ENCODE measurements at regions not wholly inside any gene's neighbourhood (a gene's known extent, or its start where the extent isn't known, plus 50 kb on each side); places are given as distances from the start of the nearest gene placed in this dataset.

GRCh38 chr12:43148691-43149090, 403.3 kb downstream of the ADAMTS20 start:
- POLR2A ChIA-PET, result no interaction called here
- FAIRE-seq, result no peak
- dilution Hi-C loops (cut with MboI; ENCODE audit: extremely low pct_ligation_motif_present, low sequenced_read_pairs), result no loop called here

More at GRCh38 chr12:43148691-43149090, 403.3 kb downstream of the ADAMTS20 start:
- H3K9ac ChIP-seq (replicated peaks; ENCODE audit: extremely low read depth, insufficient read depth, low read length), result no peak overlapping the region
- H3K36me3 ChIP-seq (ENCODE audit: control insufficient read depth in 2 of 2, extremely low read depth in 1 of 2, insufficient read depth in 2 of 2, low read length in 2 of 2), result no peaks in the 10 kb centered on the region
- no peaks in the 10 kb centered on the region for H3K9me1 ChIP-seq (replicated peaks; ENCODE audit: control insufficient read depth, extremely low read depth, insufficient read depth, low read length)
- no peaks in the 10 kb centered on the region for H3K4me1 ChIP-seq (ENCODE audit: control insufficient read depth, extremely low read depth, insufficient read depth, low read length)
- no TSS peak for BruUV-seq (replicated peaks)
- CTCF ChIA-PET, result interaction anchor here (0.7 to 1.7 kb wide), 4 partner anchors 13 to 129 kb away, joined by 3 to 5 read pairs (median 4); no protein-coding TSS in a partner anchor
- no peaks in the 10 kb centered on the region for H3K79me2 ChIP-seq (ENCODE audit: control insufficient read depth, insufficient read depth, low read length)
- no peak overlapping the region for H2AFZ ChIP-seq (ENCODE audit: low read depth, low read length)
- H3K4me3 ChIP-seq (replicated peaks in 1 of 3; ENCODE audit: insufficient read depth in 1 of 3, low read depth in 1 of 3, low read length in 3 of 3), result no peak overlapping the region
- H3K27ac ChIP-seq (ENCODE audit: insufficient read depth, low read depth, low read length), result no peak overlapping the region
- no peaks in the 10 kb centered on the region for H3K27me3 ChIP-seq (ENCODE audit: control insufficient read depth in 2 of 2, insufficient read depth in 2 of 2, low read length in 2 of 2)
- H3K4me2 ChIP-seq (ENCODE audit: insufficient read depth, low read length), result no peak overlapping the region
- TF ChIP-seq POLR2A (IDR thresholded peaks at IDR 0.05; ENCODE audit: low read depth, low read length) (no peak), GATA2 (IDR thresholded peaks at IDR 0.05; ENCODE audit: insufficient read depth, insufficient read length, low read depth, low read length) (no peak), POLR2AphosphoS5 (IDR thresholded peaks at IDR 0.05; ENCODE audit: insufficient read depth, low read depth, low read length) (no peak), FOS (IDR thresholded peaks at IDR 0.05; ENCODE audit: borderline replicate concordance, insufficient read depth, low read length) (no peak), EZH2 (IDR thresholded peaks at IDR 0.05; ENCODE audit: borderline replicate concordance, low read depth, low read length, severe bottlenecking) (no peak), JUN (IDR thresholded peaks at IDR 0.05; ENCODE audit: borderline replicate concordance, insufficient read depth, insufficient read length, low read depth) (no peak), MYC (IDR thresholded peaks at IDR 0.05; ENCODE audit: low read depth, low read length) (no peak), MAX (IDR thresholded peaks at IDR 0.05; ENCODE audit: insufficient read depth, insufficient read length) (no peak)
- TF ChIP-seq, protein P1, sequence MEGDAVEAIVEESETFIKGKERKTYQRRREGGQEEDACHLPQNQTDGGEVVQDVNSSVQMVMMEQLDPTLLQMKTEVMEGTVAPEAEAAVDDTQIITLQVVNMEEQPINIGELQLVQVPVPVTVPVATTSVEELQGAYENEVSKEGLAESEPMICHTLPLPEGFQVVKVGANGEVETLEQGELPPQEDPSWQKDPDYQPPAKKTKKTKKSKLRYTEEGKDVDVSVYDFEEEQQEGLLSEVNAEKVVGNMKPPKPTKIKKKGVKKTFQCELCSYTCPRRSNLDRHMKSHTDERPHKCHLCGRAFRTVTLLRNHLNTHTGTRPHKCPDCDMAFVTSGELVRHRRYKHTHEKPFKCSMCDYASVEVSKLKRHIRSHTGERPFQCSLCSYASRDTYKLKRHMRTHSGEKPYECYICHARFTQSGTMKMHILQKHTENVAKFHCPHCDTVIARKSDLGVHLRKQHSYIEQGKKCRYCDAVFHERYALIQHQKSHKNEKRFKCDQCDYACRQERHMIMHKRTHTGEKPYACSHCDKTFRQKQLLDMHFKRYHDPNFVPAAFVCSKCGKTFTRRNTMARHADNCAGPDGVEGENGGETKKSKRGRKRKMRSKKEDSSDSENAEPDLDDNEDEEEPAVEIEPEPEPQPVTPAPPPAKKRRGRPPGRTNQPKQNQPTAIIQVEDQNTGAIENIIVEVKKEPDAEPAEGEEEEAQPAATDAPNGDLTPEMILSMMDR (IDR thresholded peaks at IDR 0.05; ENCODE audit: extremely low read depth in 1 of 2, insufficient read depth in 1 of 2, low read depth in 1 of 2, low read length in 2 of 2), result no peak
- intact Hi-C loops (cut with micrococcal nuclease), result no loop called here
- H4K20me1 ChIP-seq (replicated peaks; ENCODE audit: control insufficient read depth, extremely low read depth, insufficient read depth, low read length), result no peaks in the 10 kb centered on the region
- no peaks in the 10 kb centered on the region for H3K9me3 ChIP-seq (replicated peaks; ENCODE audit: control insufficient read depth, insufficient read depth, low read length)
- no peak for DNase-seq (ENCODE audit: low read depth, low spot score)

All from endothelial cell of umbilical vein (primary cell).